Upper lobe of left lung (tissue), 4 donors: ENCODE measurements at regions not wholly inside any gene's neighbourhood (a gene's known extent, or its start where the extent isn't known, plus 50 kb on each side); places are given as distances from the start of the nearest gene placed in this dataset.

Source experiments
- EP300 ChIP-seq, 4 donors: sonication (generic); formaldehyde crosslinking; IDR thresholded peaks; one replicate each; pipeline ENCODE4 v1.5.1; 2017; ENCODE audit warnings: antibody characterized with exemption in 4 of 4, control low read depth in 2 of 4
- POLR2A ChIP-seq, 4 donors: fragments of 450-650 bp; IDR thresholded peaks; one replicate each; pipeline ENCODE4 v1.5.1; 2016 to 2017; ENCODE audit warnings: antibody characterized with exemption in 4 of 4, mild to moderate bottlenecking in 2 of 4
- POLR2AphosphoS5 ChIP-seq, 2 donors: sonication (generic); formaldehyde crosslinking; IDR thresholded peaks; one replicate each; pipeline ENCODE4 v1.5.1; 2017; ENCODE audit warnings: antibody characterized with exemption in 2 of 2
- TF ChIP-seq, protein P1 (sequence below), 6 experiments: fragments of 450-650 bp in 4 of 6; fragments of 200-600 bp in 2 of 6; sonication (generic) in 2 of 6; IDR thresholded peaks; one replicate each; pipeline ENCODE4 v1.5.1; 2016 to 2019; ENCODE audit warnings: antibody characterized with exemption in 6 of 6

DNA sequence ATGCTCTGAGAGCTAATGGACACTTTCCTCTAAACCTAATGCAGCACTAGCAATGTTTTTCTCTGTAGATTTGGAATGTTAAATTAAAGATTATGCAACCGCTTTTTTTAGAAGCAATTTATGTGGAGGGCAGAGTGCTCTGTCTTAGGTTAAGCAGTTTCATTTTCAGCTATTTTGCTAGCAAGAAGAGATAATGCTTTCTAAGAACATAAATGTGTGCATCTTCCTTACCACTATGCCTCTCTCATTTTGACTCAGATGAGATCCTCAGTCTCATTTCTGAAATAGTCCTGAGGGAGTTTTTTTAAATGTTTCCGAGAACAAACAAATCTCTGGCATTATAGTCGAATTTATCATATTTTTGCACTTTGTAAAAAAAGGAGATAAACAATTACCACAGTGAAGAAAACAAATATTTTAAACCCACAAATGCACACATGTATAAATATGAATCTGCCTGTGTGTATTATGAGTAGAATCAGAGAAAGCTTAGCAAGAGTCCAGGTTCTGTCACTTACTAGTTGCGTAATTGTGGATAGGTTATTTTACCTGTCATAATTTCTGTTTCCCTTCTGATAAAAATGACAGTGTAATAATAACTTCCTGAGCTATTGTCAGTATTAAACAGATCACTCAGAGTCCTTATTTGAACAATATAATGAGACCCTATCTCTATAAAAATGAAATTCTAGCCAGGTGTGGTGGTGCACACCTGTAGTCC lies 207.7 kb upstream of the CRIM1 start:
- TF ChIP-seq, protein P1, sequence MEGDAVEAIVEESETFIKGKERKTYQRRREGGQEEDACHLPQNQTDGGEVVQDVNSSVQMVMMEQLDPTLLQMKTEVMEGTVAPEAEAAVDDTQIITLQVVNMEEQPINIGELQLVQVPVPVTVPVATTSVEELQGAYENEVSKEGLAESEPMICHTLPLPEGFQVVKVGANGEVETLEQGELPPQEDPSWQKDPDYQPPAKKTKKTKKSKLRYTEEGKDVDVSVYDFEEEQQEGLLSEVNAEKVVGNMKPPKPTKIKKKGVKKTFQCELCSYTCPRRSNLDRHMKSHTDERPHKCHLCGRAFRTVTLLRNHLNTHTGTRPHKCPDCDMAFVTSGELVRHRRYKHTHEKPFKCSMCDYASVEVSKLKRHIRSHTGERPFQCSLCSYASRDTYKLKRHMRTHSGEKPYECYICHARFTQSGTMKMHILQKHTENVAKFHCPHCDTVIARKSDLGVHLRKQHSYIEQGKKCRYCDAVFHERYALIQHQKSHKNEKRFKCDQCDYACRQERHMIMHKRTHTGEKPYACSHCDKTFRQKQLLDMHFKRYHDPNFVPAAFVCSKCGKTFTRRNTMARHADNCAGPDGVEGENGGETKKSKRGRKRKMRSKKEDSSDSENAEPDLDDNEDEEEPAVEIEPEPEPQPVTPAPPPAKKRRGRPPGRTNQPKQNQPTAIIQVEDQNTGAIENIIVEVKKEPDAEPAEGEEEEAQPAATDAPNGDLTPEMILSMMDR (IDR thresholded peaks at IDR 0.05): no peak
- TF ChIP-seq POLR2A (IDR thresholded peaks at IDR 0.05): no peak
- TF ChIP-seq EP300 (IDR thresholded peaks at IDR 0.05): no peak
- TF ChIP-seq POLR2AphosphoS5 (IDR thresholded peaks at IDR 0.05): no peak
